HEK293 (cell line): ENCODE measurements at regions not wholly inside any gene's neighbourhood (a gene's known extent, or its start where the extent isn't known, plus 50 kb on each side); places are given as distances from the start of the nearest gene placed in this dataset.

Experiments used
- EGR2 ChIP-seq: fragments of 450-650 bp; formaldehyde crosslinking; IDR thresholded peaks from 2 replicates; pipeline ENCODE4 v1.5.1; 2016; ENCODE audit warnings: low read depth, missing biosample characterization, missing genetic modification characterization
- ELK4 ChIP-seq: IDR thresholded peaks from 2 replicates; pipeline ENCODE4 v1.6.1; 2011; ENCODE audit warnings: mild to moderate bottlenecking, low read depth, low read length, borderline replicate concordance
- KLF16 ChIP-seq: fragments of 450-650 bp; formaldehyde crosslinking; IDR thresholded peaks from 2 replicates; pipeline ENCODE4 v1.5.1; 2017; ENCODE audit warnings: missing biosample characterization, missing genetic modification characterization
- SCRT2 ChIP-seq: fragments of 450-650 bp; formaldehyde crosslinking; IDR thresholded peaks from 2 replicates; pipeline ENCODE4 v1.5.1; 2016; ENCODE audit warnings: missing biosample characterization, missing genetic modification characterization
- ZNF140 ChIP-seq: fragments of 450-650 bp; formaldehyde crosslinking; IDR thresholded peaks from 2 replicates; pipeline ENCODE4 v1.5.1; 2016; ENCODE audit warnings: missing biosample characterization, missing genetic modification characterization
- ZNF248 ChIP-seq: fragments of 450-650 bp; formaldehyde crosslinking; IDR thresholded peaks from 2 replicates; pipeline ENCODE4 v1.5.1; 2017; ENCODE audit warnings: missing biosample characterization, missing genetic modification characterization
- ZNF292 ChIP-seq: fragments of 450-650 bp; formaldehyde crosslinking; IDR thresholded peaks from 2 replicates; pipeline ENCODE4 v1.5.1; 2016; ENCODE audit warnings: low read depth, missing biosample characterization, missing genetic modification characterization, borderline replicate concordance
- ZNF561 ChIP-seq: fragments of 450-650 bp; IDR thresholded peaks from 2 replicates; pipeline ENCODE4 v1.5.1; 2018; ENCODE audit warnings: missing biosample characterization, missing genetic modification characterization, borderline replicate concordance
- ZNF707 ChIP-seq: fragments of 450-650 bp; formaldehyde crosslinking; IDR thresholded peaks from 2 replicates; pipeline ENCODE4 v1.5.1; 2016; ENCODE audit warnings: missing biosample characterization, missing genetic modification characterization
- ZNF776 ChIP-seq: fragments of 450-650 bp; formaldehyde crosslinking; IDR thresholded peaks from 2 replicates; pipeline ENCODE4 v1.5.0; 2017; ENCODE audit warnings: missing biosample characterization, missing genetic modification characterization, borderline replicate concordance
- TF ChIP-seq, protein P1 (sequence below): fragments of 450-650 bp; formaldehyde crosslinking; IDR thresholded peaks from 2 replicates; pipeline ENCODE4 v1.5.1; 2016; ENCODE audit warnings: missing biosample characterization, missing genetic modification characterization
- TF ChIP-seq, protein P2 (sequence below): fragments of 450-650 bp; IDR thresholded peaks from 2 replicates; pipeline ENCODE4 v1.5.1; 2018; ENCODE audit warnings: missing biosample characterization, missing genetic modification characterization

DNA sequence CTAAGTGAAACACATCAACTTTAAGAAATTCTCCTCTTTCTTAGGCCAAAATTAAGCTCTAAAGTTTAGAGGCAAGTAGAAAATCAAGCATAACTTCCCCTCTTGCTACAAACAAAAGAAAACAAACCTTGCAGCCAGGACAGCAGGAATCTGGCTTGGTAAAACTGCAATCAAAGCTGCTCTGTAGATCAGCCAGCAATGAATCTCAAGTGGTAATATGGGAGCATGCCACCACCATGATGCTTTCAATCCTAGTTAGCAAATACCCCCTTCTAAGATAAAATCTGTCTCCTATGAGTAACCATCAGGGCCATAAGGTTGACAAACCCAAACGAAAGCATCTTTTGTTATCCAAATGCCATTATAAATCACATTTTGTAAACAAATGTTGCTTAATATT is 208.3 kb upstream of the PLSCR5 start:
- TF ChIP-seq SCRT2 (tag by site-specific recombination) (no peak), ELK4 (no peak), KLF16 (tag by site-specific recombination) (no peak), EGR2 (tag by site-specific recombination) (no peak), ZNF140 (tag by site-specific recombination) (no peak), ZNF248 (no peak), ZNF561 (no peak), ZNF707 (no peak), ZNF776 (no peak), ZNF292 (no peak)
- TF ChIP-seq, protein P1, sequence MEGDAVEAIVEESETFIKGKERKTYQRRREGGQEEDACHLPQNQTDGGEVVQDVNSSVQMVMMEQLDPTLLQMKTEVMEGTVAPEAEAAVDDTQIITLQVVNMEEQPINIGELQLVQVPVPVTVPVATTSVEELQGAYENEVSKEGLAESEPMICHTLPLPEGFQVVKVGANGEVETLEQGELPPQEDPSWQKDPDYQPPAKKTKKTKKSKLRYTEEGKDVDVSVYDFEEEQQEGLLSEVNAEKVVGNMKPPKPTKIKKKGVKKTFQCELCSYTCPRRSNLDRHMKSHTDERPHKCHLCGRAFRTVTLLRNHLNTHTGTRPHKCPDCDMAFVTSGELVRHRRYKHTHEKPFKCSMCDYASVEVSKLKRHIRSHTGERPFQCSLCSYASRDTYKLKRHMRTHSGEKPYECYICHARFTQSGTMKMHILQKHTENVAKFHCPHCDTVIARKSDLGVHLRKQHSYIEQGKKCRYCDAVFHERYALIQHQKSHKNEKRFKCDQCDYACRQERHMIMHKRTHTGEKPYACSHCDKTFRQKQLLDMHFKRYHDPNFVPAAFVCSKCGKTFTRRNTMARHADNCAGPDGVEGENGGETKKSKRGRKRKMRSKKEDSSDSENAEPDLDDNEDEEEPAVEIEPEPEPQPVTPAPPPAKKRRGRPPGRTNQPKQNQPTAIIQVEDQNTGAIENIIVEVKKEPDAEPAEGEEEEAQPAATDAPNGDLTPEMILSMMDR: no peak
- TF ChIP-seq, protein P2, sequence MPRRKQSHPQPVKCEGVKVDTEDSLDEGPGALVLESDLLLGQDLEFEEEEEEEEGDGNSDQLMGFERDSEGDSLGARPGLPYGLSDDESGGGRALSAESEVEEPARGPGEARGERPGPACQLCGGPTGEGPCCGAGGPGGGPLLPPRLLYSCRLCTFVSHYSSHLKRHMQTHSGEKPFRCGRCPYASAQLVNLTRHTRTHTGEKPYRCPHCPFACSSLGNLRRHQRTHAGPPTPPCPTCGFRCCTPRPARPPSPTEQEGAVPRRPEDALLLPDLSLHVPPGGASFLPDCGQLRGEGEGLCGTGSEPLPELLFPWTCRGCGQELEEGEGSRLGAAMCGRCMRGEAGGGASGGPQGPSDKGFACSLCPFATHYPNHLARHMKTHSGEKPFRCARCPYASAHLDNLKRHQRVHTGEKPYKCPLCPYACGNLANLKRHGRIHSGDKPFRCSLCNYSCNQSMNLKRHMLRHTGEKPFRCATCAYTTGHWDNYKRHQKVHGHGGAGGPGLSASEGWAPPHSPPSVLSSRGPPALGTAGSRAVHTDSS: no peak
